IMR-90 (cell line): ENCODE measurements at regions not wholly inside any gene's neighbourhood (a gene's known extent, or its start where the extent isn't known, plus 50 kb on each side); places are given as distances from the start of the nearest gene placed in this dataset.

ENCODE experiments used
- ATAC-seq: fragments of 200-7000 bp; cut with Tn5 transposase; 2 replicates; pipeline ENCODE4 v1.9.1; 2020; ENCODE audit warnings: low read depth, mild to moderate bottlenecking, moderate library complexity
- BruUV-seq: library from RNA; stranded (reverse); fragments of 400-500 nt; replicated peaks from 2 replicates; lab custom pipeline; 2021; lab: Mats Ljungman, UMichigan
- CTCF ChIA-PET: fragments of 300-600 bp; formaldehyde crosslinking; extraction: SDS; loops from one replicate; lab custom pipeline; 2021; ENCODE audit warnings: antibody characterized with exemption; lab: Yijun Ruan, JAX
- POLR2A ChIA-PET: fragments of 300-600 bp; sonication (Branson Sonifier 250); formaldehyde crosslinking; loops from one replicate; lab custom pipeline; 2022; ENCODE audit warnings: antibody characterized with exemption; ENCODE audit not compliant: unreplicated experiment; lab: Charles Lee
- DNase-seq: peaks from one replicate; pipeline ENCODE4 v3.0.0; 2013
- H2AFZ ChIP-seq: replicated peaks from 2 replicates; pipeline ENCODE3; 2013; ENCODE audit warnings: low read length, mild to moderate bottlenecking; ENCODE audit not compliant: poor library complexity
- H2AK5ac ChIP-seq: 2 replicates; pipeline ENCODE4 v1.6.1; 2013; ENCODE audit warnings: low read depth, low read length, inconsistent platforms
- H2AK9ac ChIP-seq: replicated peaks from 2 replicates; pipeline ENCODE3; 2013; ENCODE audit warnings: mild to moderate bottlenecking, low read depth, low read length, moderate library complexity; ENCODE audit not compliant: poor library complexity
- H2BK120ac ChIP-seq: 2 replicates; pipeline ENCODE4 v1.6.1; 2013; ENCODE audit warnings: low read depth, low read length, inconsistent platforms
- H2BK15ac ChIP-seq: 3 replicates; pipeline ENCODE4 v1.6.1; 2013; ENCODE audit warnings: low read depth, low read length, inconsistent platforms
- H2BK20ac ChIP-seq: 2 replicates; pipeline ENCODE4 v1.6.1; 2013; ENCODE audit warnings: low read depth, mild to moderate bottlenecking, inconsistent platforms, low read length, moderate library complexity
- H2BK5ac ChIP-seq: 2 replicates; pipeline ENCODE4 v1.6.1; 2013; ENCODE audit warnings: mild to moderate bottlenecking, low read depth, low read length, inconsistent platforms; ENCODE audit not compliant: poor library complexity, severe bottlenecking
- H3K14ac ChIP-seq: replicated peaks from 2 replicates; pipeline ENCODE4 v1.6.1; 2013; ENCODE audit warnings: low read depth, low read length, inconsistent platforms
- H3K18ac ChIP-seq: 2 replicates; pipeline ENCODE4 v1.6.1; 2013; ENCODE audit warnings: low read depth, low read length, control low read depth
- H3K23ac ChIP-seq: 2 replicates; pipeline ENCODE4 v1.6.1; 2013; ENCODE audit warnings: low read depth, low read length, inconsistent platforms
- H3K27ac ChIP-seq: 2 replicates; pipeline ENCODE4 v1.5.1; 2013; ENCODE audit warnings: mild to moderate bottlenecking, control low read depth, low read length; ENCODE audit not compliant: insufficient read depth
- H3K27me3 ChIP-seq: 2 replicates; pipeline ENCODE4 v1.6.1; 2013; ENCODE audit warnings: low read length; ENCODE audit not compliant: control insufficient read depth, insufficient read depth
- H3K36me3 ChIP-seq: 2 replicates; pipeline ENCODE4 v1.6.1; 2013; ENCODE audit warnings: low read length, mixed read lengths; ENCODE audit not compliant: control insufficient read depth, insufficient read depth
- H3K4ac ChIP-seq: 2 replicates; pipeline ENCODE4 v1.6.1; 2013; ENCODE audit warnings: low read depth, low read length, inconsistent platforms
- H3K4me1 ChIP-seq: 2 replicates; pipeline ENCODE4 v1.6.1; 2013; ENCODE audit warnings: low read length, mixed read lengths; ENCODE audit not compliant: control insufficient read depth, insufficient read depth
- H3K4me2 ChIP-seq: 2 replicates; pipeline ENCODE4 v1.6.1; 2013; ENCODE audit warnings: low read depth, mild to moderate bottlenecking, control low read depth, low read length, moderate library complexity
- H3K4me3 ChIP-seq: 2 replicates; pipeline ENCODE4 v1.5.1; 2013; ENCODE audit warnings: low read depth, mild to moderate bottlenecking, control low read depth, low read length, moderate library complexity; ENCODE audit not compliant: insufficient read depth
- H3K56ac ChIP-seq: 2 replicates; pipeline ENCODE4 v1.6.1; 2013; ENCODE audit warnings: low read length, inconsistent platforms; ENCODE audit not compliant: insufficient read depth; ENCODE audit errors: extremely low read depth
- H3K79me1 ChIP-seq, 2 experiments: 2 replicates each; pipeline ENCODE4 v1.6.1; 2013; ENCODE audit warnings: low read length in 2 of 2, inconsistent platforms in 1 of 2, low read depth in 1 of 2
- H3K9ac ChIP-seq: 2 replicates; pipeline ENCODE4 v1.6.1; 2013; ENCODE audit warnings: low read depth, low read length, control low read depth
- H3K9me1 ChIP-seq: 2 replicates; pipeline ENCODE4 v1.6.1; 2013; ENCODE audit warnings: low read length, inconsistent platforms; ENCODE audit not compliant: insufficient read depth
- H3K9me3 ChIP-seq: 2 replicates; pipeline ENCODE4 v1.6.1; 2013; ENCODE audit warnings: low read length; ENCODE audit not compliant: control insufficient read depth, insufficient read depth
- H4K20me1 ChIP-seq: 2 replicates; pipeline ENCODE4 v1.6.1; 2013; ENCODE audit warnings: low read length, inconsistent platforms; ENCODE audit not compliant: insufficient read depth
- H4K5ac ChIP-seq: 2 replicates; pipeline ENCODE4 v1.6.1; 2013; ENCODE audit warnings: mild to moderate bottlenecking, low read depth, low read length, control low read depth
- H4K8ac ChIP-seq, 2 experiments: 2 replicates each; pipeline ENCODE4 v1.6.1; 2013; ENCODE audit warnings: low read depth in 2 of 2, low read length in 2 of 2, control low read depth in 1 of 2, inconsistent platforms in 1 of 2
- H4K91ac ChIP-seq: 2 replicates; pipeline ENCODE4 v1.6.1; 2013; ENCODE audit warnings: low read depth, low read length, inconsistent platforms; ENCODE audit not compliant: insufficient read depth
- BHLHE40 ChIP-seq: fragments of 150-350 bp; IDR thresholded peaks from 2 replicates; pipeline ENCODE4 v1.6.1; 2016; ENCODE audit warnings: mild to moderate bottlenecking, low read depth, low read length
- CHD1 ChIP-seq: IDR thresholded peaks from 2 replicates; pipeline ENCODE4 v1.6.1; 2012; ENCODE audit warnings: low read depth, low read length, improper control_type of control experiment
- CTCF ChIP-seq: conservative IDR thresholded peaks from 2 replicates; pipeline ENCODE4 v1.5.1; 2012; ENCODE audit warnings: mild to moderate bottlenecking, low read depth, low read length, improper control_type of control experiment
- ELK1 ChIP-seq: fragments of 150-350 bp; IDR thresholded peaks from 2 replicates; pipeline ENCODE4 v1.6.1; 2016; ENCODE audit warnings: low read depth, mild to moderate bottlenecking, low read length, moderate library complexity, borderline replicate concordance
- FOS ChIP-seq: fragments of 150-350 bp; IDR thresholded peaks from 2 replicates; pipeline ENCODE4 v1.6.1; 2016; ENCODE audit warnings: low read depth, low read length
- MAFK ChIP-seq: IDR thresholded peaks from 2 replicates; pipeline ENCODE4 v1.6.1; 2012; ENCODE audit warnings: low read depth, low read length, improper control_type of control experiment
- MAZ ChIP-seq: IDR thresholded peaks from 2 replicates; pipeline ENCODE4 v1.6.1; 2012; ENCODE audit warnings: low read depth, mild to moderate bottlenecking, low read length, improper control_type of control experiment, moderate library complexity, borderline replicate concordance
- MXI1 ChIP-seq: IDR thresholded peaks from 2 replicates; pipeline ENCODE4 v1.6.1; 2012; ENCODE audit warnings: low read depth, mild to moderate bottlenecking, low read length, moderate library complexity, borderline replicate concordance
- NFE2L2 ChIP-seq: fragments of 150-350 bp; IDR thresholded peaks from 2 replicates; pipeline ENCODE4 v1.6.1; 2016; ENCODE audit warnings: low read depth, mild to moderate bottlenecking, low read length
- POLR2A ChIP-seq: IDR thresholded peaks from 2 replicates; pipeline ENCODE4 v1.6.1; 2012; ENCODE audit warnings: mild to moderate bottlenecking, low read depth, low read length
- RAD21 ChIP-seq: IDR thresholded peaks from 2 replicates; pipeline ENCODE4 v1.6.1; 2012; ENCODE audit warnings: low read length, improper control_type of control experiment
- RCOR1 ChIP-seq: IDR thresholded peaks from 2 replicates; pipeline ENCODE4 v1.6.1; 2012; ENCODE audit warnings: mild to moderate bottlenecking, low read length, improper control_type of control experiment; ENCODE audit not compliant: insufficient replicate concordance
- SMC3 ChIP-seq: fragments of 150-350 bp; IDR thresholded peaks from 2 replicates; pipeline ENCODE4 v1.6.1; 2016; ENCODE audit warnings: low read depth, mild to moderate bottlenecking, antibody characterized with exemption, low read length, moderate library complexity
- USF2 ChIP-seq: fragments of 150-350 bp; IDR thresholded peaks from 2 replicates; pipeline ENCODE4 v1.6.1; 2017; ENCODE audit warnings: mild to moderate bottlenecking, antibody characterized with exemption, low read length, low read depth
- whole genome bisulfite sequencing, 2 experiments: methylation state at CpG; one replicate each; pipeline versions ENCODE4 v1.1.5 to v1.1.7; 2013; ENCODE audit warnings: missing lambda C conversion rate in 2 of 2; ENCODE audit not compliant: insufficient read length in 1 of 2; ENCODE audit errors: extremely low coverage in 2 of 2; 5-methylcytosine and 5-hydroxymethylcytosine counted together
- dilution Hi-C: fragments of 300-500 bp; cut with HindIII; formaldehyde crosslinking; loops from one replicate; pipeline ENCODE4 v1.14.3; 2018; ENCODE audit warnings: low sequenced_read_pairs; ENCODE audit not compliant: unreplicated experiment
- in situ Hi-C: fragments of 300-500 bp; cut with MboI; formaldehyde crosslinking; loops from 3 replicates; pipeline ENCODE4 v1.14.3; 2019; ENCODE audit warnings: low sequenced_read_pairs, inconsistent platforms, mixed read lengths
- intact Hi-C: fragments of 100-400 bp; cut with micrococcal nuclease; formaldehyde crosslinking; loops from 2 replicates; pipeline ENCODE4 v1.10.0; 2022

- no peak overlapping the region for H3K14ac ChIP-seq
- H3K23ac ChIP-seq = no peak overlapping the region
- H2AK9ac ChIP-seq = no peak overlapping the region
- no peak overlapping the region for H4K5ac ChIP-seq
- H2BK20ac ChIP-seq = no peak overlapping the region
- DNase-seq (no peak), ATAC-seq (no peak)
- H3K36me3 ChIP-seq = no peaks in the 10 kb centered on the region
- H2AFZ ChIP-seq = no peak overlapping the region
- H3K4ac ChIP-seq = no peak overlapping the region
- no peaks in the 10 kb centered on the region for H3K79me1 ChIP-seq
- no peak overlapping the region for H4K91ac ChIP-seq
- H3K27me3 ChIP-seq = peaks cover 6% of the 10 kb centered on the region
- H3K9me1 ChIP-seq = no peaks in the 10 kb centered on the region
- TF ChIP-seq MXI1 = no peak
- TF ChIP-seq NFE2L2 = no peak
- TF ChIP-seq CHD1 = no peak
- TF ChIP-seq ELK1 = no peak
- no peak for TF ChIP-seq RAD21
- TF ChIP-seq BHLHE40 = no peak
- TF ChIP-seq SMC3 = no peak
- no peak for TF ChIP-seq RCOR1
- no peak for TF ChIP-seq FOS
- TF ChIP-seq MAZ = no peak
- TF ChIP-seq CTCF = no peak
- no peak for TF ChIP-seq MAFK
- TF ChIP-seq USF2 = no peak
- no peak for TF ChIP-seq POLR2A
- no peaks in the 10 kb centered on the region for H3K9me3 ChIP-seq
- H3K18ac ChIP-seq = no peak overlapping the region
- no peak overlapping the region for H2BK15ac ChIP-seq
- H3K27ac ChIP-seq = no peak overlapping the region
- H3K4me2 ChIP-seq = no peak overlapping the region
- dilution Hi-C loops (no loop called here), intact Hi-C loops (no loop called here), in situ Hi-C loops (no loop called here)
- CTCF ChIA-PET = interaction anchor here (0.6 kb wide), 1 partner anchor 1375 kb away, joined by 4 read pairs; no protein-coding TSS in a partner anchor
- H2BK120ac ChIP-seq = no peak overlapping the region
- no peak overlapping the region for H4K8ac ChIP-seq
- WGBS, 2 experiments = no CpG with 5 or more reads among the region's 3 CpGs
- no peak overlapping the region for H2AK5ac ChIP-seq
- POLR2A ChIA-PET = no interaction called here
- no peak overlapping the region for H3K4me3 ChIP-seq
- no peak overlapping the region for H3K56ac ChIP-seq
- no peaks in the 10 kb centered on the region for H4K20me1 ChIP-seq
- H3K4me1 ChIP-seq = no peaks in the 10 kb centered on the region
- H3K9ac ChIP-seq = no peak overlapping the region
- BruUV-seq = no TSS peak
- no peak overlapping the region for H2BK5ac ChIP-seq
These were observed 253.0 kb upstream of the P2RY1 start for GRCh38 chr3:152581951-152582350.
